ENCODE measurements at regions not wholly inside any gene's neighbourhood (a gene's known extent, or its start where the extent isn't known, plus 50 kb on each side); places are given as distances from the start of the nearest gene placed in this dataset.
A peak's percentile ranks its signal among the peaks of the same experiment; 100 is the strongest.
"Not testable (repeated sequence)": the region's sequence is repeated elsewhere in the genome, so short reads cannot be mapped to it uniquely, and the experiment has no call there.

DNA sequence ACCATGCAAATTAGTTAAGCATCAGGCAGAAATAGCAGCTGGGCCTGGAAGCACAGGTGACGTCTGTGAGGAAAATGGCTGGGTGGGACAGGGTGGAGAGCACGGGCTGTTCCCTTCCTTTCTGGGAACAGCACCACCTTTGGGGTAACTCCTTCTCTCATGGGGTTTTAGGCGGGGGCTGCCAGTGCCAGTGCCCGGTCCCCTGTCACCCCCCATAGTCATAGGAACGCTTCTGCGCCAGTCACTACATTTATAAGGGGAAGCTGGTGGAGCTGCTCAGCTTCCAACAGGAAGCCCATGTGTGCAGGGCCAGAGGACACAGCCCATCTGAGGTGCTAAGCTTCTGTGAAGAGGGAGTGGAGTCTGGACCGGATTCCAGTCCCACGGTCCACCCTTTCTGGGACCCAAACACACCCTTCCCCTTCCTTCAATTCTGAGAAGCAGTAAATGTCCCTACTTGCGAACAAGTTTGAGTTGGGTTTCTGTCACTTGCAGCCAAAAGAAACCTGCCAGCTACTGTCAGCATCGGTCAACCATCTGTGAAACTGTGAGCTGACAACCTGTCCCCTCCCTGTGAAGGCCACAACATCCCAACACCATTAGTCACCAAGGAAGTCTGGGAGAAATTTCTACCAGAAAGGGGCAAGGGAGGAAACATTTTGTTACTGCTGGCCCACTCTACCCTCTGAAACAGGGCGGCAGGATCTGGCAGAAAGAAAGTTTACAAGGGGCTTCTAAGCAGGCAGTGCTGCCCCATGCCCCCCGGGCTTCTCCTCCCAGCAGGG lies 86.0 kb upstream of the AMZ2 start:
- no peak overlapping the region for H3K4me3 ChIP-seq
- DNase-seq, result no peak
- no peaks in the 10 kb centered on the region for H3K27me3 ChIP-seq
- H3K4me1 ChIP-seq, result no peaks in the 10 kb centered on the region
- H3K27ac ChIP-seq, result no peak overlapping the region
- H3K36me3 ChIP-seq, result no peaks in the 10 kb centered on the region
- no peaks in the 10 kb centered on the region for H3K9me3 ChIP-seq (replicated peaks)

DNA sequence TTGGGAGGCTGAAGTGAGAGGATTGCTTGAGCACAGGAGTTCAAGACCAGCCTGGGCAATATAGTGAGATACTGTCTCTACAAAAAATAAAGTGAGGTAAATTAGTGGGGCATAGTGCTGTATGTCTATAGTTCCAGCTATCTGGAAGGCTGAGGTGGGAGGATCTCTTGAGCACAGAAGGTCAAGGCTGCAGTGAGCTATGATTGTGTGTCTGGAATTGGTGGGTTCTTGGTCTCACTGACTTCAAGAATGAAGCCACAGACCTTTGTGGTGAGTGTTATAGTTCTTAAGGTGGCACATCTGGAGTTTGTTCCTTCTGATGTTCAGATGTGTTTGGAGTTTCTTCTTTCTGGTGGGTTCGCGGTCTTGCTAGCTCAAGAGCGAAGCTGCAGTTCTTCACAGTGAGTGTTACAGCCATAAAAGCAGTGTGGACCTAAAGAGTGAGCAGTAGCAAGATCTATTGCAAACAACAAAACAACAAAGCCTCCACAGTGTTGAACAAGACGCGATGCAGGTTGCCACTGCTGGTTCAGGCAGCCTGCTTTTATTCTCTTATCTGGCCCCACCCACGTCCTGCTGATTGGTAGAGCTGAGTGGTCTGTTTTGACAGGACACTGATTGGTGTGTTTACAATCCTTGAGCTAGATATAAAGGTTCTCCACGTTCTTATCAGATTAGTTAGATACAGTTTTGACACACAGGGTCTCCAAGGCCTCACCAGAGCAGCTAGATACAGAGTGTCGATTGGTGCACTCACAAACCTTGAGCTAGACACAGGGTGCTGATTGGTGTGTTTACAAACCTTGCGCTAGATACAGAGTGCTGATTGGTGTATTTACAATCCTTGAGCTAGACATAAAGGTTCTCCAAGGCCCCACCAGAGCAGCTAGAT lies 79.3 kb upstream of the AMZ2 start:
- DNase-seq, H3K4me3 ChIP-seq: not testable (repeated sequence)

DNA sequence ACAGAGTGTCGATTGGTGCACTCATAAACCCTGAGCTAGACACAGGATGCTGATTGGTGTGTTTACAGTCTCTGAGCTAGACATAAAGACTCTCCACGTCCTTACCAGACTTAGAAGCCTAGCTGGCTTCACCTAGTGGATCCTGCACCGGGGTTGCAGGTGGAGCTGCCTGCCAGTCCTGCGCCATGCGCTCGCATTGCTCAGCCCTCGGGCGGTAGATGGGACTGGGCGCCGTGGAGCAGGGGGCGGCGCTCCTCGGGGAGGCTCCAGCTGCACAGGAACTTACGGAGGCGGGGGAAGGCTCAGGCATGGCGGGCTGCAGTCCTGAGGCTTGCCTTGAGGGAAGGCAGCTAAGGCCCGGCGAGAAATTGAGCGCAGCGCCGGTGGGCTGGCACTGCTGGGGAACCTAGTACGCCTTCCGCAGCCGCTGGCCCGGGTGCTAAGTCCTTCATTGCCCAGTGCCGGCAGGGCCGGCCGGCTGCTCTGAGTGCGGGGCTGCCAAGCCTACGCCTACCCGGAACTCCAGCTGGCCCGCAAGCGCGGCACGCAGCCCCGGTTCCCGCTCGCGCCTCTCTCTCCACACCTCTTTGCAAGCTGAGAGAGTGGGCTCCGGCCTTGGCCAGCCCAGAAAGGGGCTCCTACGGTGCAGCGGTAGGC lies 78.5 kb upstream of the AMZ2 start:
- H3K4me3 ChIP-seq; H3K9me3 ChIP-seq (replicated peaks); H3K27me3 ChIP-seq; H3K27ac ChIP-seq; H3K4me1 ChIP-seq; DNase-seq; H3K36me3 ChIP-seq: not testable (repeated sequence)

More for the DNA sequence above, 79.3 kb upstream of the AMZ2 start:
- not testable (repeated sequence) for H3K36me3 ChIP-seq; H3K27me3 ChIP-seq; H3K9me3 ChIP-seq (replicated peaks); H3K4me1 ChIP-seq; H3K27ac ChIP-seq

DNA sequence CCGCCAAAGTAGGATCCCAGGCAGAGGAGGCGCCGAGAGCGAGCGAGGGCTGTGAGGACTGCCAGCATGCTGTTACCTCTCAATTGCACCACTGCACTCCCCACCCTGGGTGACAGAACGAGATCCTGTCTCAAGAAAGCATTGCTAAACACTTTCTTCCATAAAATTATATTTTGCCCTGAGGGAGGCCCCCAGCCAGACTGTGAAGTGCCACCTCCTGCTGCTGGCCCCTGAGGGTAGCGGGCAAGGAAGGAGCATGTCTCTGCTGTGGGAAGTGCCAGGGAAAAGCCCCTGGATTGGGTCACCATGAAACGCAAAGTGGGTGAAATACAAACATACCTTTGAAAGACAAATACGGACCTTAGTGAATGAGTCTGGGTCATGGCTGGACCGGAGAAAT lies 78.0 kb upstream of the AMZ2 start:
- DNase-seq, result no peak
- no peak overlapping the region for H3K27ac ChIP-seq
- H3K4me1 ChIP-seq, result no peaks in the 10 kb centered on the region
- no peaks in the 10 kb centered on the region for H3K36me3 ChIP-seq
- H3K4me3 ChIP-seq, result no peak overlapping the region
- no peaks in the 10 kb centered on the region for H3K9me3 ChIP-seq (replicated peaks)
- no peaks in the 10 kb centered on the region for H3K27me3 ChIP-seq

DNA sequence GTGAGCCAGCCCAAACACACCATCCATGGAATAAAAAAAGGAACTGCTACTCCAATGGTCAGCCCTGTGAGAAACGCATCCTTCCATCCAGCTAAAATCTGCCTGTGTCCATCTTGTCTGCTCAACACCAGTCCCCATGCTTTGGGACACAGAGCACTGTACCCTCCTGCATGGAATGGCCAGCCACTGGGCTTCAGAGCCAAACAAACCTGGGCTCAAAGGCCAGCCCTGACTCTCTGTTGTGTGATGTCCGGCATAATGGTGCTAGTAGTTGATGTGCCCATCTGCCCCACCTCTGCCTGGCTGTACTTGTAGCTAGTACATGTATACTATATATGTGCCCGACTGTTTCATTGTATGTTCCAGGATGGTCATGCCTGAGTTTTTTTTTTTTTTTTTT lies 77.6 kb upstream of the AMZ2 start:
- H3K27ac ChIP-seq, result no peak overlapping the region
- no peaks in the 10 kb centered on the region for H3K9me3 ChIP-seq (replicated peaks)
- no peak for DNase-seq
- no peaks in the 10 kb centered on the region for H3K27me3 ChIP-seq
- H3K4me1 ChIP-seq, result no peaks in the 10 kb centered on the region
- H3K36me3 ChIP-seq, result no peaks in the 10 kb centered on the region
- no peak overlapping the region for H3K4me3 ChIP-seq

DNA sequence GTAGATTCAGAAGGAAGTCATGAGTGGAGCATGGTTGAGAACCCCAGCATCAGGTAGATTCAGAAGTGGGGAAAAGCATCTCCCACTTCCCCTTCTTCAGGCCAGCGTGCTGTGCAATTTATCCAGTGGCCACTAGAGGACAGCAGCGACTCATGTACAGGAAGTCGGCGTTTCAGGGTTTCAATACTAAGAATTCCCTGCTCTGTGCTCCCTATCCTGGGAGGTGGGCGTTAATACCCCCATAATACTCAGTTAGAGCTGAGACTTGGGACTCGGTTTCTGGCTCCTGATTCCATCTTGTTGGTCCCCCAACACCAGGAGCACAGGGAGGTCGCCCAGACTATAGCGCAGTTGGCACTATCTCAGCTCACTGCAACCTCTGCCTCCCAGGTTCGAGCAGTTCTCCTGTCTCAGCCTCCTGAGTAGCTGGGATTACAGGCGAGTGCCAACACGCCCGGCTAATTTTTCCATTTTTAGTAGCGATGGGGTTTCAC lies 75.3 kb upstream of the AMZ2 start:
- H3K36me3 ChIP-seq, result no peaks in the 10 kb centered on the region
- DNase-seq, result peak; percentile 67 to 82

GRCh38 chr17:68175416-68175815 lies 72.4 kb upstream of the AMZ2 start:
- no peaks in the 10 kb centered on the region for H3K9me3 ChIP-seq (replicated peaks)
- H3K4me3 ChIP-seq, result no peak overlapping the region
- no peaks in the 10 kb centered on the region for H3K27me3 ChIP-seq
- H3K27ac ChIP-seq, result no peak overlapping the region
- no peaks in the 10 kb centered on the region for H3K36me3 ChIP-seq
- DNase-seq, result no peak
- peaks cover 2% of the 10 kb centered on the region; the same call in 1 of the 2 replicates for H3K4me1 ChIP-seq

More for the DNA sequence above, 75.3 kb upstream of the AMZ2 start:
- H3K4me1 ChIP-seq, result peaks cover 2% of the 10 kb centered on the region; the same call in 1 of the 2 replicates
- no peak overlapping the region for H3K27ac ChIP-seq
- H3K27me3 ChIP-seq, result no peaks in the 10 kb centered on the region
- H3K9me3 ChIP-seq (replicated peaks), result no peaks in the 10 kb centered on the region
- H3K4me3 ChIP-seq, result no peak overlapping the region

DNA sequence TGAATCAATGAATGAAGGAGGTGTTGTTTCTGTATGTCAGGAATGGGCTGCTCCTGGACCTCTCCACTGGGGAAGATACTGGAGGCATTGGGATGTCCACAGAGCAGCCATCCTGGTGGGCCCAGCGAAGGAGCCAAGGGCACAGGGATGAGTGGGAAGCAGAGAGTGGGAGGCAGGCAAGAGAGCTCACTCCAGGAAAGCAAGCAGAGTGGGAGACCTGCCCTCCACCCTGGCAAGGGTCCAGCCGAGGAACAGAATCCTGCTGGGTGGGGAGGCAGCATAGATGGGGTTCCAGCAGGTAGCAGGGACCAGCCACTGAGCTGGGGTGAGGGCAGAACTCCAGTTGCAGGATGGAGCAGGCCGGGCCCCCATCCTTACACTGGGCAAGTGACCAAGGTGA lies 71.9 kb upstream of the AMZ2 start:
- Histone ChIP-seq H3K36me3 (no peaks in the 10 kb centered on the region), H3K4me3 (no peak overlapping the region), H3K9me3 (replicated peaks) (no peaks in the 10 kb centered on the region), H3K27me3 (no peaks in the 10 kb centered on the region), H3K27ac (no peak overlapping the region), H3K4me1 (peaks cover 2% of the 10 kb centered on the region; the same call in 1 of the 2 replicates)
- DNase-seq, result no peak

DNA sequence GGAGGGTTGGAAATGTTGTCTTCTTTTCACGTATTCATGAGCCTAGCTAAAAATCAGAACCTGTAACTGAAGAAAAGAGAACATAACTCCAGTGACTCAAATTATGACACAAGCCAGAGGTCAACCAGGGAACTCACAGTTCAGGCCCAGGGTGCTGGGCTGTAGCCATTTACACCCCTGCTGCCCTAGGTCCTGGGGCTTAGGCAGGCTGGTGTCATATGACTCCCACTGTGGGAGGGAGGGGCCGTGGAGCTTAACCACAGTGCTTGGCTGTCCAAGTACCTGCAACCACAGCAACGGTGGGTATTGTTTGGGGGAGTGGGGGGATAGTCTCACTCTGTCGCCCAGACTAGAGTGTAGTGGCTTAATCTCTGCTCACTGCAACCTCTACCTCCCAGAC lies 71.1 kb upstream of the AMZ2 start:
- peak in 1 of 2 experiments; percentile 40 for DNase-seq
- H3K27ac ChIP-seq, result no peak overlapping the region
- no peaks in the 10 kb centered on the region for H3K36me3 ChIP-seq
- no peaks in the 10 kb centered on the region for H3K27me3 ChIP-seq
- no peaks in the 10 kb centered on the region for H3K9me3 ChIP-seq (replicated peaks)
- H3K4me3 ChIP-seq, result no peak overlapping the region
- peaks cover 4% of the 10 kb centered on the region; the same call in 1 of the 2 replicates for H3K4me1 ChIP-seq

DNA sequence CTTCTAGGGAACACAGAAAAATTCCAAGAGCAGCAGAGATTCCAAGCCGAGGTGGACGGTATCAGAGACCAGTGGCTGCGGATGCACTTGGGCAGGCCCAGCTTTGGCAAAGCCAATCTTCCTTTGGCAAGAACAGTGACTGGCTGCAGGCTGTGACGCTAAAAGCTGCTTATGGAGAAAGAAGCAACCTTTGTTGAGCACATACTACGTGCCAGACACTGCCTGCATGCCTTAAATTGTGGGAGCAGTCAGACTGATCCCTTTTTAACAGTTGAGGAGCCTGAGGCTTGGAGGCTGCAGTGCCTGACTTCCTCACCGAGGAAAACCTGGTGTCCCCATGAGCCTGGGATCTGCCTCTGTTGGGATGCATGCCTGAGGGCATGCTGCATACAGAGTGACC lies 69.0 kb upstream of the AMZ2 start:
- Histone ChIP-seq H3K4me1 (peaks cover 8% of the 10 kb centered on the region; the same call in 1 of the 2 replicates), H3K27me3 (no peaks in the 10 kb centered on the region), H3K36me3 (no peaks in the 10 kb centered on the region), H3K9me3 (replicated peaks) (no peaks in the 10 kb centered on the region), H3K27ac (no peak overlapping the region), H3K4me3 (no peak overlapping the region)
- DNase-seq, result no peak

- H3K4me1 ChIP-seq, result peaks cover 8% of the 10 kb centered on the region; the same call in 1 of the 2 replicates
- no peak for DNase-seq
Measured at GRCh38 chr17:68179236-68179925, 68.5 kb upstream of the AMZ2 start.

GRCh38 chr17:68179926-68180285 lies 67.9 kb upstream of the AMZ2 start:
- Histone ChIP-seq H3K27ac (no peak overlapping the region), H3K27me3 (no peaks in the 10 kb centered on the region), H3K9me3 (replicated peaks) (no peaks in the 10 kb centered on the region), H3K4me1 (peaks cover 8% of the 10 kb centered on the region; the same call in 1 of the 2 replicates), H3K4me3 (no peak overlapping the region), H3K36me3 (no peaks in the 10 kb centered on the region)
- DNase-seq, result no peak

More at GRCh38 chr17:68179236-68179925, 68.5 kb upstream of the AMZ2 start:
- Histone ChIP-seq H3K36me3 (no peaks in the 10 kb centered on the region), H3K27ac (no peak overlapping the region), H3K9me3 (replicated peaks) (no peaks in the 10 kb centered on the region), H3K27me3 (no peaks in the 10 kb centered on the region), H3K4me3 (no peak overlapping the region)

GRCh38 chr17:68182011-68182306 lies 65.9 kb upstream of the AMZ2 start:
- Histone ChIP-seq H3K4me3 (no peak overlapping the region), H3K4me1 (peaks cover 5% of the 10 kb centered on the region; the same call in 1 of the 2 replicates), H3K9me3 (replicated peaks) (no peaks in the 10 kb centered on the region), H3K36me3 (no peaks in the 10 kb centered on the region), H3K27ac (no peak overlapping the region), H3K27me3 (no peaks in the 10 kb centered on the region)
- DNase-seq, result peak; percentile 33 to 65

DNA sequence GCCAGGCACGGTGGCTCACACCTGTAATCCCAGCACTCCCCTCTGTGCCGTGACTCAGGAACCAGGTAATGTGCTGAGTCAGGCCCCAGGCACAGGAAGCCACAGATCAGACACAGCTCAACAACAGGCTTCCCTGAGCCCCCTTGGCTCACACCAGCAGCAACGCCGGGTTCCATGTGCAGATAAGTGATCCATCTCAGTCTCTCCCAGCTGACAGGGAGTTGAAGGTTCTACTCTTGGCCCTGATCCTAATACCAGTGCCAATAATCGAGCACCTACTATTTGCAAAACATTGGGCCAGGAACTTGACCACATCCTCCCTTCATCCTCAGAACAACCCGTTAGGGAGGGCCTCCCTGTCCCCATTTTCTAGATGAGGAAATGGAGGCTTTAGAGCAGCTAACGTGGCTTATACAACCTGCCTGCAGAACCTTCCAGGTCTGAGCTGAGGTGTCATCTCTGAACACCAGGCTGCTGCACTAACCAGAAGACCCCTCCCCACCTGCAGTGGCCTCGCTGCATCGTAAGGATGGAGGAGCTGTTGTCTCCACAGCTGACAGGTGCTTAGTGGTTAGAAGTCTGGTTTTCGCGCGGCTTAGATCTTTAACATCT lies 64.8 kb upstream of the AMZ2 start:
- no peak overlapping the region for H3K27ac ChIP-seq
- no peak overlapping the region for H3K4me3 ChIP-seq
- H3K4me1 ChIP-seq, result peaks cover 5% of the 10 kb centered on the region; the same call in 1 of the 2 replicates
- H3K9me3 ChIP-seq (replicated peaks), result no peaks in the 10 kb centered on the region
- no peak for DNase-seq
- no peaks in the 10 kb centered on the region for H3K36me3 ChIP-seq
- no peaks in the 10 kb centered on the region for H3K27me3 ChIP-seq

All from SJCRH30 (cell line).